NOMO-1 treated with DMSO at 0.1 percent for 48 hours (cell line): ENCODE measurements at regions not wholly inside any gene's neighbourhood (a gene's known extent, or its start where the extent isn't known, plus 50 kb on each side); places are given as distances from the start of the nearest gene placed in this dataset.
A peak's percentile ranks its signal among the peaks of the same experiment; 100 is the strongest.
"Not testable (repeated sequence)": the region's sequence is repeated elsewhere in the genome, so short reads cannot be mapped to it uniquely, and the experiment has no call there.

ENCODE experiments used
- DNase-seq: peaks from one replicate; lab custom pipeline; 2025; ENCODE audit not compliant: unreplicated experiment; lab: John Stamatoyannopoulos, UW

DNA sequence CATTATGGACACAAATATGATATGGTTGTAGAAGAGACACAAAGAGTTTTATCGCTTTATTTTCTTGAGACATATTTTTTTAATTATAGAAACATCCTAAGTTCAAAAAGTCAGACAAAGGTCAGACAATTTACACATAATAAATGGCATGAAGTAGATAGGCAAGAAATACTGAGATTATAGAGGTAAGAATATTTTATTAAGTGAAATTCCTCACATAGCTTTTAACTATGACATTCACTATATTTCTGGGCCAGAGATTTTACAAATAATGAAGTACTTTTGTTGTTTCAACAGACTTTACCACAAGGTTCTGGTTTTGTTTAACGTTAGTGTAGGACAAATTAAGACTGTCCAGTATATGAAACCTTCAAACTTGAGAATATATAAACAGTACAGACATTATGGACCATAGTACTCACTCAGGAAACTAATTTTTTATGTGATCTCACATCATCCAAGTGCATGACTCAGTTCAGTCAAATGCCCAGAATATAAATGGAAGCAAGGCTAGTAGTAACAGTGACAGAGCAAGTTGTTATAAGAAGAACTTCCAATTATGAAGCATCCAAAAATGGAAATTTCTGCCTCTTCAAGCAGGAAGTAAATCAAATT, 394.8 kb downstream of the KCNJ2 start:
- no peak for DNase-seq

DNA sequence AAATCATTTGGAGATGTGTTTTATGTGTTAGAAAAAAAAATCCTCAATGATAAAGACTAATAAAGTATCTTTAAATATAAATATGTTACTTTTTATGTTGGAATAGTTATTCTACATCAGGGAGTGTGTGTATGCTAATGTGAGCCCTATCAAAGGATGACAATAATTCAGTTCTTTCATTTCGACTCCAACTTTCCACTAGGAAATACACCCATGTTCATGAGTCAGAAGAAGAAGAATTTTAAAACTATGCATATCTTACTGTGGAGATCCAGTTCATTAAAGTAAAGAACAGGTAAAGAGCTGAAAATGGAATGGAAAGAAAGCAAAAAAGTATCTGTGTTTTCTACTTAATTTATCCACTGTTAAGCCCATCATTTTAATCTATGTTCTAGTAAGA, 399.8 kb downstream of the KCNJ2 start:
- no peak for DNase-seq

DNA sequence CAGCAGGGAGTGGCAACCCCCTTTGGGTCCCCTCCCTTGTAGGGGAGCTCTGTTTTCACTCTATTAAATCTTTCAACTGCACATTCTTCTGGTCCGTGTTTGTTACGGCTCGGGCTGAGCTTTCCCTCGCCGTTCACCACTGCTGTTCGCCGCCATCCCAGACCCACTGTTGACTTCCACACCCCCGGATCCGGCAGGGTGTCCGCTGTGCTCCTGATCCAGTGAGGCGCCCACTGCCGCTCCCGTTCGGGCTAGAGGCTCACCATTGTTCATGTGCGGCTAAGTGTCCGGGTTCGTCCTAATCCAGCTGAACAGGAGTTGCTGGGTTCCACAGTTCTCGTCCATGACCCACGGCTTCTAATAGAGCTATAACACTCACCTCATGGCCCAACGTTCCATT, 408.1 kb downstream of the KCNJ2 start:
- no peak for DNase-seq

DNA sequence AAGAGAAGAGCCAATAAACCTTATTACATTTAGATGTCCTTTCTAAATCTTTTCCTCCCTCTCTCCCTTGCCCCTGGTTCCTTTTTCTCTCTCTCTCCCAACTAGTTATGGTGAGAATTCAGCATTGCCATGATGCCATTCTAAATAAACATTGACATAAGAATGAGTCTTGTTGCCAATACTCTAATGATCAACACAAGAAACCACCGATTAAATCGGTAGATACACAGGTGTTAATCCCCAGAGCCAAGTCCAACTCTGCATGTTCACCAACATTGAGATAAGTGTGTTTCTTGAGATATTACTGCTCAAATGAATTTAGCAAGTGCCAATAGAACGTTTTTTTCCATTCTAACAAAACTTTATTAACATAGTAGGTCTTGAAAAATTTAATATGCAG, 412.1 kb downstream of the KCNJ2 start:
- DNase-seq: no peak

DNA sequence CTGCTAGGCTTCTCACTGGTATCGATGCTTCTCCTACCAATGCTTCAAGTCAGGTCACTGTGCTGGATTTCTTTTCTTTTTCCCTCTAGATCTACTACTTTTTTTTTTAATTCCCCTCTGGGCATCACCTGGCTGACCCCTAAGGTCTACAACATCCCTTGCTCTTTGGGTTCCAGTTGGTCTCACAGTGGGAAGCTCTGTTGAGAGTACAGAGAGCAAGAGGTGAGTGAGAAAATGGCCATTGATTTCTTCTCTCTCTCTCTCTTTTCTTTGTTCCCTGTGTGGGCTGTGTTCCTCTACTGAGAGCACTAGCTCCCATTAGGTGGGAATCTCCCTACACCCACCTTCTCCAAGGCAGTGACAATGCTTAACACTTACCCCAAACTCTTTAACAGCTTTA, 413.4 kb downstream of the KCNJ2 start:
- DNase-seq: no peak

DNA sequence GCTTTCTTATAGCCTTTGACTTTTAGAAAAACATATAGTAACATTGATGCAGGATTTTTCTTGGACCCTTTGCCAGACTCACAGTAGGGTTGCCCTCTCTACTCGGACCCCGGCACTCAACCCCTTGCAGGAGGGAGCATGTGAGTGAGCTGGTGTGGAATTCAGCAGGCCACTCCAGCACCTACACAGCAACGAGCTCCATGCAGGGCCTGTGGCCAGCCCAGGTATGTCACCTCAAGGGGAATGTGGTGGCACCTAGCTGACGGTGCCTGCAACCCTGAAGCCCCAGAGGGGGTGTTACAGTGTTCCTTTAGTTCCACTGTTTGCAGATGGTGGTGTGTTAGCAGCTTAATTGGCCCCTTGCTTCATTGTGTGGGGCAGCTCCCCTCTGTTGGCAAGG, 414.9 kb downstream of the KCNJ2 start:
- no peak for DNase-seq

DNA sequence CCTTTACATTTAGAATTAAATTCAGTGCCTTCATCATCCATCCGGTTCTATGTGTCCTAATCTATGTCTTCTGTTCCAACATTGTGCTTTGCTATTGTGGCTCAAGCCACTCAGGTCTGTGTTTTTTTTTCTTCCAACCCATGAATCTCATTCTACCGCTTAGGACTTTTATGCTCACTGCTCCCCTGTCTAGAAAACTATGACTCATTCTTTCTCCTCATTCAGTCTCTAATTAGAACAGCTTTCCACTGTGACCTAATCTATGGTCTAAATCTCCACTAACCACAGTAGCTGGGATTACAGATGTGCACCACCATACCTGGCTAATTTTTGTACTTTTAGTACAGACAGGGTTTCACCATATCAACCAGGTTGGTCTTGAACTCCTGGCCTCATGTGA, 418.7 kb downstream of the KCNJ2 start:
- no peak for DNase-seq

DNA sequence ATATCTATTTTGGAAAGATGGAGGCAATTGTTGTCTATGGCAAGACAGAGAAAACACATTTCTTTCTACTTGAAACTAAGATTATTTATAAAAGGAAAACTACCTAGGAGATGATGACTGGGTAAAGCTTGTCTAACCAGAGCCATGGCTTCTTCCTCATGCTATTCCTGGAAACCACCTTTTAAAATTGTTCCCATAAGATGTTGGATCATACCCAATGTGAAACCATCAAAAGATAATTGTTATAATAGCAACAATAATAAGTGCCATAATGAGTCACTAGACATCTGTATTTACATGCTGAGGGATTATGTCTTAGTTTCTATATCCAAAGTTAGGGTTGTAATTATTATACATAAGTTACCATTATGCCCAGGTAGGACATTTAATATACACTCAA, 428.4 kb downstream of the KCNJ2 start:
- DNase-seq: no peak

DNA sequence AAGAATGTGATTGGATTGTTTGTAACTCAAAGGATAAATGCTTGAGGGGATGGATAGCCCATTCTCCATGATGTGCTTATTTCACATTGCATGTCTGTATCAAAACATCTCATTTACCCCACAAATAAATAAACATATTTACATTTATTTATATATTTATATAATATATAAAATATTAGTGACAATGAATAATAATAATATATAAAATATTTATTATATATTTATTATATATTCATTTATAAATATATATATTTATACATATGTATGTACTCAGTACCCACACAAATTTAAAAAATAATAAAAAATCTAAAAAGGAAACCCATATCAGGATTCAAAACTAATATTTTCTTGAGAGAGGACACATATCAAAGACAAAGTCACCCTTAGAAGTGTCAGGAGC, 429.9 kb downstream of the KCNJ2 start:
- no peak for DNase-seq

DNA sequence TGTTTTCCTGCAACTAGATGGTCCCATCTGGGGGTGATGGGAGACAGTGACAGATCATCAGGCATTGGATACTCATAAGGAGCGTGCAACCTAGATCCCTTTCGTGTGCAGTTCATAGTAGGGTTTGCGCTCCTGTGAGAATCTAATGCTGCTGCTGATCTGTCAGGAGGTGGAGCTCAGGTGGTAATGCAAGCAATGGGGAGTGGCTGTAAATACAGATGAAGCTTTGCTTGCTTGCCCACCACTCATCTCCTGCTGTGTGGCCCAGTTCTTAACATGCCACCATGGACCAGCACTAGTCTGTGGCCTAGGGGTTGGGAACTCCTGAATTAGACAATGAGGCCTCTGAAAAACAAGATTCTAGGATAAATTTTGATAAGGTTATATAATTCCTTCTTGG, 430.6 kb downstream of the KCNJ2 start:
- DNase-seq: not testable (repeated sequence)

DNA sequence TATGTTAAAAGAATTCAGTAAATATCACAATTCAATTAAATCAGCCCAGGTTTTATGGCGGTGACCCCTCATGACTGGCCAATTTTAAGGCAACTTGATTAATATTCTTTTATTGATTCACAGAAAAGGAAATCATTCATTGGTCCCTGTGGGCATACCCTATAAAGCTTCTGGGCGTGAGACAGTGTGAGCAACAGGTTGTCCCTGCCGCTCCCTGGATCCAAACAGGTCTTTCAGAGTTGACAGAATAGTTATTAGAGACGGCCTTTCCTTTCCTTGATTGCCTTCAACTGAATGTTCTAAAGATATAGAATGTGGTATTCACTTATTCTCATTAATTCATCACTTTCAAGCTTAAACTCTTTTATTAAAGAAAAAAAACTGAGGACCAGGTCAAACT, 433.9 kb downstream of the KCNJ2 start:
- DNase-seq: no peak

DNA sequence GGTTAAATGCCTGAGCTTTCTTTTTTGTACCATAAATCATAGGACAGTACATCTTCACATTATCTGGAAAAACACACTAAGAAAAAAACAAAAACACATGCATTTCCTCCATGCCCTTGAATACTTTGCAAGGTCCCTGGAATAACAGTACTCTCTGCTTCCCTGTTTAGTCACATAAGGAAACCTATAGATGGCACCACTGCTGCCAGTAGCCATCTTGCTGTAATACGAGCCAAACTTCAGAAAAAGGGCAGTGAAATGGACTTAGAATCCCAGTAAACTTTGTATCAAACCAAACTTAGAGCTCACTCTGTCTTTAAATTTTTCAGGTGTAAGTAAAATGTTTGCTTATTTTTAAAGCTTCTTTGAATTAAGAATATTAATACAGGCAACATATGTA, 435.5 kb downstream of the KCNJ2 start:
- no peak for DNase-seq

DNA sequence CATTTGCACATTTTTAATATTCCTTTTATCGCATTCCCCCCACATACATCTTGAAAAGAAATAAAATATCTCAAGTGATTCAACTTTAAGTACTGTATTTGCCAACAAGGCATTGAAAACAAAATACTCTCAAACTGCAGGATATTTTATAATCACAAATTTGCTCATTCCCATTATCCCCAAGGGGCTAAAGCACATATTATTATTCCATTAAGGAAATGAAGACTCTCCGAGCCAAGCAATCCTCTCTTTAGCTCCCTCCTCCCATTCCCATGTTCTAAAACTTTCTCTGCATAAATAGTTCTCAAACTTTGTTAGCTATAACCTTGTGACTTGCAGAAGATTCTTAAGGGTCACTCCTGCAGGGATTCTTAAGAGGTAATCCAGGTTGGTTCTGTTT, 436.8 kb downstream of the KCNJ2 start:
- no peak for DNase-seq

DNA sequence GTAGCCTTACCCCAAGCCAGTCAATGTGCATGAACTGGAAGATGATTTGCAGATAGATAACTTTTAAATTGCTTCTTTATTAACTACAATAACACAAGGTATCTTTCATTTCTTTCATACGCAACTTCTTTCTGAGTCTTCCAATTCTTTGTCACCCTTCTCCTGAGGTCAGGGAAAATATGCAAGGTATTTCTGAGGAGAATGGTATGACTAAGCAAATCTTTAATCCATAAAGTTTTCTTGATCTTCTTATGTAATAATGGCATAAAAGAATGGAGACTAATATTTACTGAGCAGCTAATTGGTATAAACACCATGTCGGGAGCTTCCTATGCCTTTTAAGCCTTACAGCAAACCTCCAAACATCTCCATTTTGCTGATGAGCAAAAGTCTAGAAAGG, 438.9 kb downstream of the KCNJ2 start:
- DNase-seq: no peak

DNA sequence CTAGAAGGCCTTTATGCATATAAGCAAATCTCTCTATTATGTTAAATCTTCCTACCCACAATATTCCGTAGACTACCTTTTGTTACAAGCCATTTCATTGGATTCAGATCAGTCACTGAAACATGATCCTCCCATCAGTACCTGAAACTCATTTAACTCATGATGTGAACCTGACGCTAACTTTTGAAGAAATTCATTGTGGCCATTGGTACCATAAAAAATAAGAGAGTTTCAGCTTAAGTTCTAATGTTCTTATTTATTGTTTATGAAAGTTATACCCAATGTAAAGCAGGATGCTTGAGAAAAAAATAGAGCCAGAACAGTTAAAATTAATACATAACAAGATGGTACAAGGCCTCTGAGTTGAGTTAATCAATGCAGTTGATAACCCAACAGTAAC, 439.6 kb downstream of the KCNJ2 start:
- no peak for DNase-seq

DNA sequence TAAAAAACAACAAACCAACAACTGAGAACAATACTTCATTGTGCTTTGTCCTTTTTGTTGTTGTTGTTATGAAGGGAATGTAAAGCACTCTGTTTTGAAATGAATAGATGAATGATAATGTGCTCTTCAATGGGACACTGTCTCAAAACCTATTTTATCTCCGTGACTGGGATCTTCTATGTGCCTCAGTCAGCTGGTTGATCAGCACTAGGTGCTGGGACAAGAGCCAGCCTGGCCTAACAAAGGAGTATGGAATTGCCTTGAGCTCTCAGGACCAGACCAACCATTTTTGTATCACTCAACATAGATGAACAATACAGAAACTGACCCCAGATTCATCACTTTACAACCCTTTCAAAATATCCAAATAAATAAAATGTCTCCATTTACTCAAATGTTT, 440.2 kb downstream of the KCNJ2 start:
- no peak for DNase-seq

DNA sequence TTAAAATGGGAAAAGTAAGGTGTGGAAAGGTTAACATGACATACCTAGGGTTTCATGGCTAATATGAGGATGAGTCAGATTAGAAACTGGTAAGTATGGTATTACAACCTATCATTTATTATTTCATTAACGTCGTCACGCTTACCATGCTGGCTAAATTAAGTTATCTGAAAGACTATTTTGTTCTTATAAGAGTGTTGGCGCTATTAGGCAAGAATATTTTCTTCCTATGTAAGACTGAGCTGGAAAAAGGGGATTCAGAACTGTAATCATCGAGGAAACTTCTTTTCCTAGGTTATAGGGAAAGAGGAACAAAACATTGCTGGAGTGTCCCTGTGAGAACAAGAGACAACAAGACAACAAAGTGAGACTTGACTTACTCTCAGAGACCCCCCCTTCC, 440.8 kb downstream of the KCNJ2 start:
- DNase-seq: no peak

DNA sequence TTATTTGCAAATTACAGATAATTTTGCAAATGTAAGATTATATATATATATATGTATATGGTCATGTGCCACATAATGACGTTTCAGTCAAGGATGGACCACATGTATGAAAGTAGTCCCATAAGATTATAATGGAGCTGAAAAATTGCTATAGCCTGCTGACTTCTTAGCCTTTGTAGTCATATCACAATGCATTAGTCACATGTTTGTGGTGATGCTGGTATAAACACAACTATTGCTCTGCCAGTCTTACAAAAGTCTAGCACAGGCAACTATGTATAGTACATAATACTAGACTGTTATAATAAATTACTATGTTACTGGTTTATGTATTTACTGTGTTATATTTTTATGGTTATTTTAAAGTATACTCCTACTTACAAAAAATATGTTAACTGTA, 444.3 kb downstream of the KCNJ2 start:
- DNase-seq: no peak

DNA sequence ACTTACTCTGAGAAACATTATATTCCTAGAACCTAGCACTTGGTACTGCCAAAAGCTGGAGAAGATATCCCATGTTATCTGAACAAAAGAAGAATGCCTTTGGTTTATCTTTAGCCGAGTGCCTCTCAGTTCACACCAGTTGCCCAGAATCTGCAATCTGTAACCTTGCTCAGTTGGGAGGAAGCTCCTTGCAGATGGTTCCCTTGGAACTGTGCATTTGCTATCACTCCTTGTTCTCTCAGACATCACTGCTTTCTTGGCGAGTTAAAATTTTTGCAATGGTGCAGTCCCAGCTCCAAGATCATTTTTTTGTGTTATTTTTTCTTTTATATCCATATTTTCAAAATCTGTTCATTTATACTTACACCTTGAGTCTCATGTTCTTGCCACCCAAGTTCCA, 446.5 kb downstream of the KCNJ2 start:
- DNase-seq: no peak

DNA sequence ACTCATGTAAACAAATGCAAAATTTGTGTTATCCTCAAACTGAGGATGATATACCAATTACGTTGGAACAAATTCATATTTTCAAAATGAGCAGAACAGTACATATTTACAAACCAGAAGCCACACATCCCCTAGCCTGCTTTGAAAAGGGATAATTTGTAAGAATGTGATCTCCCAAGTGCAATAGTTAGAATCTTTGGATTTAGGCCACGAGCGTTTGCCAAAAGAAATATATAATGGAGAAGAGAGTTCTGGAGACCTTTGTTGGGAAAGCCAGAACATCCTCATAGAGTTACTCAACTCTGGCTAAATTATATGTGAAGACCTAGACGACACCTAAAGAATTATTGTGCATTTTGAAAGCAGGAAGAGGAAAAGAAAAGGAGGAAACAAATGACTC, 449.3 kb downstream of the KCNJ2 start:
- no peak for DNase-seq

DNA sequence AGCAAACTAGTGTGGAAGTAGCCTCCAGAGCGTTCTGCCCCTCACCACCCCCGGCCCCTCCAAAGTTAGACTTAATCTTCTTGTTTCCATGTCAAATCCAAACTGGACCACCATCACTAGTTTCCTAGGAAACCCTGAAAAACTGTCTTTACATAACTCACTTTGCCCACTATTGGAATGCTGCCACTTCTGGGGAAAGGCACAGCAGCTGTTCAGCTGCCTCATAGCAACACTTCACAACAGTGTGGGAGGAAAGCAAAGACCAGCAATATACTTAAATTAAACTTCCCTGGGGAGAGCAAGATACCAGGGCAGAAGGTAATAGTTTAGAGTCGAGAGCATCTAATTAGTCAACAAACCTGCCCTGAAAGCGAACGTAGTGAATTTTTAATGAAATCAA, 452.2 kb downstream of the KCNJ2 start:
- DNase-seq: no peak

DNA sequence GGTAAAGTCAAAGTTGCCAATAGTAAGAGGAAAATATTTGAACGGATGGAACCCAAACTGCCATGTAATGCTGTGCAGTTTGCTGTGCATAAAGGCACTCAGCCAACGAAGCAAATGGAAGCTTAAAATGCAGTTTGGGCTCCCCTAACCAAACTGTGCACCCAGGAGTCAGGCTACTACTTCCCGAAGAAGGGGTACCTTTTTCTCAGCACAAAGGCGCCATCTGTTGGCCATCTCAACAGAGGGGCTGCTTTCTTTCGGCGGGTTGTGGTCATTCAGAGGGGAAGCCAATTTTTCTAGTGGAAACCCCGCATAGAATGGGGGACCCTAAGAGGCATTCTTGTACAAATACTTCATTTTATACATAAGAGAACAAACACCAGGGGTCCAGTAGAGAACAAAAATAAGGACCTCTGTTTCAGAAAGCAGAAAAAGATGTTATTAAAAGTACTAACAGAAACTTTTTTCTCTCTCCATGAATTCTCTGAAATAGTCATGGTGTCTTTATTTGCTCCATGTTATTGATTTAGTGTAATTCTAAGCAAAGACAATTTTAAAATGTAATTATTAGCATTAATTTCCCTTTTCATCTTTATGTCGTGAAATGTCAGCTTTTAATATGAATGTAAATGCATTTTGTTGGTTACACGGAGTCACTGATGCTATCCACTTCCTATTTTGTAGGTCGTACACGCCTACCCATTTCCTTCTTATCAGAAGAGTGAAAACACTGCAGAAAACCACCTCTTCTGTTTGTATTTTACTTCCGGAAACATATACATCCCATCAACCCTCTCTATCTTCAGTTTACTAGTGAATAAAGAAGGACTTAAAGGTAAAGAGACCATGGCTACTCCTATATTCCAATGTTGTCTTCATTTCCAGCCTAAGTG, 453.3 kb downstream of the KCNJ2 start:
- DNase-seq: peak; percentile 59

DNA sequence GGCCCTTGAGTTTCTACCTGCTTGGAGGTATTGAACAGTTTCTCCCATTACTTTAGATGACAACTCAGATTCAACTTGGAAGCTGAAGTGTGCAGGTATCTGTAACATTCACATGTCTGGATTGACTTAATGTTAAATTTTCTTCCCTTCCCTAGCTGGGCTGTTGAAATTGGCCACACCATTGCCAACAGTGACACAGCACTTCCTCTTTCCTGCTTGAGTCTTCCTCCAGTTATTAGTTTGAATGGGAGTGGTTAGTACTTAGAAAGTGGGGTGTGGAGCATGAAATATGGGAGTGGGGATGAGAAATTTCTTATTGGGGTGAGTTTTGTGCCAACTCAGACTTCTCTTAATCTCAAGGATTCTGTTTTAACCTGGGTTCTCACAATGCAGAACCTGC, 454.9 kb downstream of the KCNJ2 start:
- peak; percentile 57 for DNase-seq
